WTC11 (cell line): ENCODE measurements at regions not wholly inside any gene's neighbourhood (a gene's known extent, or its start where the extent isn't known, plus 50 kb on each side); places are given as distances from the start of the nearest gene placed in this dataset.

Experiments
- CTCF ChIP-seq: fragments of 200-600 bp; IDR thresholded peaks from 2 replicates; pipeline ENCODE4 v1.8.0; 2022; ENCODE audit warnings: antibody characterized with exemption
- ESRRA ChIP-seq: sonication (generic); formaldehyde crosslinking; IDR thresholded peaks from 2 replicates; pipeline ENCODE4 v1.8.1; 2022; ENCODE audit warnings: mild to moderate bottlenecking, missing genetic modification reagents, borderline replicate concordance
- FOXJ3 ChIP-seq: sonication (generic); formaldehyde crosslinking; IDR thresholded peaks from 2 replicates; pipeline ENCODE4 v1.9.0; 2021; ENCODE audit warnings: missing genetic modification reagents, mild to moderate bottlenecking, borderline replicate concordance
- FOXK1 ChIP-seq: sonication (generic); formaldehyde crosslinking; IDR thresholded peaks from 2 replicates; pipeline ENCODE4 v1.8.0; 2022; ENCODE audit warnings: mild to moderate bottlenecking, moderate library complexity, missing genetic modification reagents
- MLX ChIP-seq: sonication (generic); formaldehyde crosslinking; IDR thresholded peaks from 2 replicates; pipeline ENCODE4 v1.8.1; 2023; ENCODE audit warnings: mild to moderate bottlenecking, missing genetic modification reagents, moderate library complexity
- NFYB ChIP-seq: sonication (generic); formaldehyde crosslinking; conservative IDR thresholded peaks from 2 replicates; pipeline ENCODE4 v1.8.0; 2022; ENCODE audit warnings: low read depth, missing genetic modification reagents
- PRDM15 ChIP-seq: sonication (generic); formaldehyde crosslinking; IDR thresholded peaks from 2 replicates; pipeline ENCODE4 v1.8.0; 2022; ENCODE audit warnings: missing genetic modification reagents
- USF2 ChIP-seq: sonication (generic); formaldehyde crosslinking; IDR thresholded peaks from 2 replicates; pipeline ENCODE4 v1.8.1; 2023; ENCODE audit warnings: mild to moderate bottlenecking, missing genetic modification reagents, moderate library complexity

- TF ChIP-seq FOXK1 (CRISPR knock-in tag) (no peak), NFYB (CRISPR knock-in tag) (no peak), CTCF (no peak), MLX (CRISPR knock-in tag) (no peak), PRDM15 (CRISPR knock-in tag) (no peak), USF2 (CRISPR knock-in tag) (no peak), ESRRA (CRISPR knock-in tag) (no peak), FOXJ3 (no peak)
Observed at GRCh38 chr12:76266797-76267196, 81.4 kb downstream of the BBS10 start.
